ENCODE measurements at regions not wholly inside any gene's neighbourhood (a gene's known extent, or its start where the extent isn't known, plus 50 kb on each side); places are given as distances from the start of the nearest gene placed in this dataset.
A peak's percentile ranks its signal among the peaks of the same experiment; 100 is the strongest.

- peaks cover 32% of the 10 kb centered on the region for H3K4me1 Mint-ChIP-seq (ENCODE audit: low read depth)
- ChIA-PET CTCF (interaction anchor here (0.9 kb wide), 1 partner anchor 20 kb away, joined by 3 read pairs; no protein-coding TSS in a partner anchor), POLR2A (no interaction called here)
- H3K9me3 Mint-ChIP-seq (ENCODE audit: insufficient read depth), result no peaks in the 10 kb centered on the region
- H3K36me3 Mint-ChIP-seq (ENCODE audit: low read depth), result peaks cover 9% of the 10 kb centered on the region
- H3K27me3 Mint-ChIP-seq (ENCODE audit: low read depth), result no peaks in the 10 kb centered on the region
- ATAC-seq, result no peak
- H3K27ac Mint-ChIP-seq, result no peak overlapping the region
- no peak for DNase-seq
- peak overlapping the region; percentile 1 for H3K4me3 Mint-ChIP-seq
Measured at GRCh38 chr6:119467488-119468081, 118.0 kb upstream of the MAN1A1 start.

- H3K27ac Mint-ChIP-seq, result no peak overlapping the region
- peaks cover 39% of the 10 kb centered on the region for H3K4me1 Mint-ChIP-seq (ENCODE audit: low read depth)
Measured at GRCh38 chr6:119466226-119466625, 116.7 kb upstream of the MAN1A1 start.

GRCh38 chr6:119463081-119463626 is 113.6 kb upstream of the MAN1A1 start:
- Mint-ChIP-seq H3K36me3 (ENCODE audit: low read depth) (peaks cover 28% of the 10 kb centered on the region), H3K9me3 (ENCODE audit: insufficient read depth) (peaks cover 4% of the 10 kb centered on the region), H3K4me1 (ENCODE audit: low read depth) (peaks cover 35% of the 10 kb centered on the region), H3K4me3 (no peak overlapping the region), H3K27ac (peak overlapping the region; percentile 74), H3K27me3 (ENCODE audit: low read depth) (no peaks in the 10 kb centered on the region)
- ChIA-PET POLR2A (interaction anchor here (0.6 to 1.3 kb wide), 2 partner anchors 113 to 135 kb away, joined by 3 read pairs; no protein-coding TSS in a partner anchor), CTCF (interaction anchor here (0.7 to 1.1 kb wide), 4 partner anchors 8 to 129 kb away, joined by 3 read pairs; no protein-coding TSS in a partner anchor)
- ATAC-seq (peak; percentile 67), DNase-seq (peak; percentile 30)

More at GRCh38 chr6:119466226-119466625, 116.7 kb upstream of the MAN1A1 start:
- DNase-seq (no peak), ATAC-seq (no peak)
- CTCF ChIA-PET, result no interaction called here
- Mint-ChIP-seq H3K9me3 (ENCODE audit: insufficient read depth) (no peaks in the 10 kb centered on the region), H3K27me3 (ENCODE audit: low read depth) (no peaks in the 10 kb centered on the region), H3K36me3 (ENCODE audit: low read depth) (peaks cover 16% of the 10 kb centered on the region), H3K4me3 (no peak overlapping the region)
- POLR2A ChIA-PET, result no interaction called here

GRCh38 chr6:119461187-119461586 is 111.6 kb upstream of the MAN1A1 start:
- peaks cover 28% of the 10 kb centered on the region for H3K36me3 Mint-ChIP-seq (ENCODE audit: low read depth)
- POLR2A ChIA-PET, result interaction anchor here (1.5 kb wide), 1 partner anchor 111 kb away, joined by 3 read pairs; no protein-coding TSS in a partner anchor
- peaks cover 4% of the 10 kb centered on the region for H3K9me3 Mint-ChIP-seq (ENCODE audit: insufficient read depth)
- CTCF ChIA-PET, result no interaction called here
- no peak for ATAC-seq
- no peak overlapping the region for H3K4me3 Mint-ChIP-seq
- no peak for DNase-seq
- no peaks in the 10 kb centered on the region for H3K27me3 Mint-ChIP-seq (ENCODE audit: low read depth)
- H3K27ac Mint-ChIP-seq, result no peak overlapping the region
- H3K4me1 Mint-ChIP-seq (ENCODE audit: low read depth), result peaks cover 25% of the 10 kb centered on the region

- DNase-seq (no peak), ATAC-seq (no peak)
- Mint-ChIP-seq H3K36me3 (ENCODE audit: low read depth) (peaks cover 25% of the 10 kb centered on the region), H3K27ac (no peak overlapping the region), H3K27me3 (ENCODE audit: low read depth) (no peaks in the 10 kb centered on the region), H3K4me3 (no peak overlapping the region), H3K4me1 (ENCODE audit: low read depth) (peaks cover 25% of the 10 kb centered on the region), H3K9me3 (ENCODE audit: insufficient read depth) (peaks cover 4% of the 10 kb centered on the region)
- POLR2A ChIA-PET, result no interaction called here
- CTCF ChIA-PET, result no interaction called here
Measured at GRCh38 chr6:119459207-119459974, 109.8 kb upstream of the MAN1A1 start.

- ATAC-seq, result no peak
- peaks cover 4% of the 10 kb centered on the region for H3K36me3 Mint-ChIP-seq (ENCODE audit: low read depth)
- CTCF ChIA-PET, result interaction anchor here (1.3 to 1.5 kb wide), 2 partner anchors 12 to 104 kb away, joined by 3 read pairs; no protein-coding TSS in a partner anchor
Measured at GRCh38 chr6:119454714-119455113, 105.2 kb upstream of the MAN1A1 start.

GRCh38 chr6:119453242-119454200 is 104.0 kb upstream of the MAN1A1 start:
- peaks cover 2% of the 10 kb centered on the region for H3K27me3 Mint-ChIP-seq (ENCODE audit: low read depth)
- ATAC-seq, result no peak
- no peaks in the 10 kb centered on the region for H3K36me3 Mint-ChIP-seq (ENCODE audit: low read depth)
- H3K4me3 Mint-ChIP-seq, result no peak overlapping the region
- CTCF ChIA-PET, result interaction anchor here (1.3 to 1.5 kb wide), 2 partner anchors 11 to 102 kb away, joined by 3 read pairs; no protein-coding TSS in a partner anchor
- peaks cover 8% of the 10 kb centered on the region for H3K4me1 Mint-ChIP-seq (ENCODE audit: low read depth)
- no peak for DNase-seq
- H3K9me3 Mint-ChIP-seq (ENCODE audit: insufficient read depth), result no peaks in the 10 kb centered on the region
- POLR2A ChIA-PET, result no interaction called here
- no peak overlapping the region for H3K27ac Mint-ChIP-seq

More at GRCh38 chr6:119454714-119455113, 105.2 kb upstream of the MAN1A1 start:
- DNase-seq, result no peak
- peaks cover 2% of the 10 kb centered on the region for H3K27me3 Mint-ChIP-seq (ENCODE audit: low read depth)
- POLR2A ChIA-PET, result no interaction called here
- no peaks in the 10 kb centered on the region for H3K9me3 Mint-ChIP-seq (ENCODE audit: insufficient read depth)
- no peak overlapping the region for H3K4me3 Mint-ChIP-seq
- H3K27ac Mint-ChIP-seq, result no peak overlapping the region
- H3K4me1 Mint-ChIP-seq (ENCODE audit: low read depth), result peaks cover 8% of the 10 kb centered on the region

GRCh38 chr6:119449331-119450156 is 100.0 kb upstream of the MAN1A1 start:
- Mint-ChIP-seq H3K27me3 (ENCODE audit: low read depth) (peaks cover 2% of the 10 kb centered on the region), H3K4me3 (no peak overlapping the region), H3K9me3 (ENCODE audit: insufficient read depth) (no peaks in the 10 kb centered on the region), H3K36me3 (ENCODE audit: low read depth) (no peaks in the 10 kb centered on the region), H3K4me1 (ENCODE audit: low read depth) (peaks cover 13% of the 10 kb centered on the region), H3K27ac (no peak overlapping the region)
- POLR2A ChIA-PET, result no interaction called here
- CTCF ChIA-PET, result no interaction called here
- no peak for DNase-seq
- no peak for ATAC-seq

- ATAC-seq, result no peak
- no peak overlapping the region for H3K27ac Mint-ChIP-seq
- CTCF ChIA-PET, result no interaction called here
Measured at GRCh38 chr6:119447921-119448320, 98.4 kb upstream of the MAN1A1 start.

GRCh38 chr6:119446609-119447008 is 97.0 kb upstream of the MAN1A1 start:
- Mint-ChIP-seq H3K36me3 (ENCODE audit: low read depth) (peaks cover 8% of the 10 kb centered on the region), H3K4me3 (no peak overlapping the region), H3K27me3 (ENCODE audit: low read depth) (no peaks in the 10 kb centered on the region), H3K9me3 (ENCODE audit: insufficient read depth) (peaks cover 6% of the 10 kb centered on the region), H3K4me1 (ENCODE audit: low read depth) (peaks cover 18% of the 10 kb centered on the region), H3K27ac (no peak overlapping the region)
- CTCF ChIA-PET, result no interaction called here
- POLR2A ChIA-PET, result no interaction called here
- ATAC-seq (no peak), DNase-seq (no peak)

More at GRCh38 chr6:119447921-119448320, 98.4 kb upstream of the MAN1A1 start:
- Mint-ChIP-seq H3K4me3 (no peak overlapping the region), H3K36me3 (ENCODE audit: low read depth) (peaks cover 5% of the 10 kb centered on the region), H3K27me3 (ENCODE audit: low read depth) (peaks cover under 1% of the 10 kb centered on the region), H3K9me3 (ENCODE audit: insufficient read depth) (no peaks in the 10 kb centered on the region), H3K4me1 (ENCODE audit: low read depth) (peaks cover 15% of the 10 kb centered on the region)
- no peak for DNase-seq
- POLR2A ChIA-PET, result no interaction called here

- ATAC-seq, result no peak
- peaks cover 9% of the 10 kb centered on the region for H3K36me3 Mint-ChIP-seq (ENCODE audit: low read depth)
- peaks cover 18% of the 10 kb centered on the region for H3K4me1 Mint-ChIP-seq (ENCODE audit: low read depth)
- CTCF ChIA-PET, result interaction anchor here (0.5 kb wide), 1 partner anchor 25 kb away, joined by 3 read pairs; no protein-coding TSS in a partner anchor
- no peak overlapping the region for H3K4me3 Mint-ChIP-seq
- no peaks in the 10 kb centered on the region for H3K27me3 Mint-ChIP-seq (ENCODE audit: low read depth)
- POLR2A ChIA-PET, result no interaction called here
- no peak for DNase-seq
- peaks cover 6% of the 10 kb centered on the region for H3K9me3 Mint-ChIP-seq (ENCODE audit: insufficient read depth)
- no peak overlapping the region for H3K27ac Mint-ChIP-seq
Measured at GRCh38 chr6:119446115-119446554, 96.6 kb upstream of the MAN1A1 start.
